Sigmoid colon (tissue), 3 donors: ENCODE measurements at regions not wholly inside any gene's neighbourhood (a gene's known extent, or its start where the extent isn't known, plus 50 kb on each side); places are given as distances from the start of the nearest gene placed in this dataset.

Experiments used
- CTCF ChIP-seq, 4 experiments: fragments of 450-650 bp in 3 of 4; fragments of 200-600 bp in 1 of 4; IDR thresholded peaks; one replicate each; pipeline ENCODE4 v1.5.1; 2016 to 2019; ENCODE audit warnings: antibody characterized with exemption in 4 of 4, mild to moderate bottlenecking in 3 of 4, moderate library complexity in 2 of 4
- POLR2A ChIP-seq, 2 donors: fragments of 450-650 bp; IDR thresholded peaks; one replicate each; pipeline ENCODE4 v1.6.1; 2016; ENCODE audit warnings: antibody characterized with exemption in 2 of 2, mild to moderate bottlenecking in 2 of 2, moderate library complexity in 2 of 2

- TF ChIP-seq POLR2A (IDR thresholded peaks at IDR 0.05), result no peak
- TF ChIP-seq CTCF (IDR thresholded peaks at IDR 0.05), result no peak
Measured at GRCh38 chr2:217717646-217718045, 285.1 kb downstream of the TNS1 start.
